ENCODE measurements at regions not wholly inside any gene's neighbourhood (a gene's known extent, or its start where the extent isn't known, plus 50 kb on each side); places are given as distances from the start of the nearest gene placed in this dataset.

DNA sequence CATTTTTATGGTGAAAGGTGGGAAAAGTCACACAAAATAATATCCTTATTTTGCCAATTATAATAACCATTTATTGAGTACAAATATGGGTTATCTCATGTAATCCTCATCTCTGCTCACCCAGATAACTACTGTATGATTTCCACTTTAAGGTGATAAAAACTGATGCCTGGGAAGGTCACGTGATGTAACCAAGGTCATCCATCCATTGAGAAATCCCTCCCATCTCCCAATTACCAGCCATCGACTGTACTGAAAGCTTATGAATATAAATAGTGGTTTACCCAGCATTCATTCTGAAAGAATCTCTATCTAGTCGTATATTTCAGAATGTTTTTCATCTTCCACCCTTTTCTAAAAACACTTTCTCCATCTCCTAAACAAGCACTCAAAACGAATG lies 55.0 kb upstream of the IFNAR2 start:
- TF ChIP-seq, protein P1, sequence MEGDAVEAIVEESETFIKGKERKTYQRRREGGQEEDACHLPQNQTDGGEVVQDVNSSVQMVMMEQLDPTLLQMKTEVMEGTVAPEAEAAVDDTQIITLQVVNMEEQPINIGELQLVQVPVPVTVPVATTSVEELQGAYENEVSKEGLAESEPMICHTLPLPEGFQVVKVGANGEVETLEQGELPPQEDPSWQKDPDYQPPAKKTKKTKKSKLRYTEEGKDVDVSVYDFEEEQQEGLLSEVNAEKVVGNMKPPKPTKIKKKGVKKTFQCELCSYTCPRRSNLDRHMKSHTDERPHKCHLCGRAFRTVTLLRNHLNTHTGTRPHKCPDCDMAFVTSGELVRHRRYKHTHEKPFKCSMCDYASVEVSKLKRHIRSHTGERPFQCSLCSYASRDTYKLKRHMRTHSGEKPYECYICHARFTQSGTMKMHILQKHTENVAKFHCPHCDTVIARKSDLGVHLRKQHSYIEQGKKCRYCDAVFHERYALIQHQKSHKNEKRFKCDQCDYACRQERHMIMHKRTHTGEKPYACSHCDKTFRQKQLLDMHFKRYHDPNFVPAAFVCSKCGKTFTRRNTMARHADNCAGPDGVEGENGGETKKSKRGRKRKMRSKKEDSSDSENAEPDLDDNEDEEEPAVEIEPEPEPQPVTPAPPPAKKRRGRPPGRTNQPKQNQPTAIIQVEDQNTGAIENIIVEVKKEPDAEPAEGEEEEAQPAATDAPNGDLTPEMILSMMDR (IDR thresholded peaks at IDR 0.05; ENCODE audit: low read depth, low read length), result no peak
- TF ChIP-seq EZH2phosphoT487 (IDR thresholded peaks at IDR 0.05; ENCODE audit: low read depth), result no peak
